GM18520 (cell line): ENCODE measurements at regions not wholly inside any gene's neighbourhood (a gene's known extent, or its start where the extent isn't known, plus 50 kb on each side); places are given as distances from the start of the nearest gene placed in this dataset.

ENCODE experiments used
- ATAC-seq: cut with Tn5 transposase; IDR thresholded peaks from one replicate; pipeline ENCODE4 v1.9.1; 2021; ENCODE audit not compliant: unreplicated experiment

- ATAC-seq, result no peak
These were observed 266.4 kb upstream of the TBC1D5 start for GRCh38 chr3:18008706-18009368.

- no peak for ATAC-seq
These were observed 265.5 kb upstream of the TBC1D5 start for GRCh38 chr3:18007980-18008379.

GRCh38 chr3:17995769-17996168 lies 253.3 kb upstream of the TBC1D5 start:
- no peak for ATAC-seq

- ATAC-seq, result no peak
These were observed 251.7 kb upstream of the TBC1D5 start for GRCh38 chr3:17994167-17994566.

- no peak for ATAC-seq
These were observed 248.0 kb upstream of the TBC1D5 start for GRCh38 chr3:17990390-17990789.

GRCh38 chr3:17986348-17986816 lies 244.0 kb upstream of the TBC1D5 start:
- no peak for ATAC-seq

- no peak for ATAC-seq
These were observed 243.4 kb upstream of the TBC1D5 start for GRCh38 chr3:17985658-17986347.

- ATAC-seq, result no peak
These were observed 240.7 kb upstream of the TBC1D5 start for GRCh38 chr3:17983106-17983505.

GRCh38 chr3:17982211-17982880 lies 239.9 kb upstream of the TBC1D5 start:
- ATAC-seq, result no peak

- ATAC-seq, result no peak
These were observed 238.4 kb upstream of the TBC1D5 start for GRCh38 chr3:17980863-17981262.

GRCh38 chr3:17979911-17980310 lies 237.5 kb upstream of the TBC1D5 start:
- no peak for ATAC-seq

- ATAC-seq, result no peak
These were observed 236.8 kb upstream of the TBC1D5 start for GRCh38 chr3:17979252-17979651.

GRCh38 chr3:17974206-17974841 lies 231.9 kb upstream of the TBC1D5 start:
- no peak for ATAC-seq

GRCh38 chr3:17972959-17973906 lies 230.8 kb upstream of the TBC1D5 start:
- no peak for ATAC-seq

- ATAC-seq, result no peak
These were observed 230.0 kb upstream of the TBC1D5 start for GRCh38 chr3:17972476-17972875.

GRCh38 chr3:17972030-17972429 lies 229.6 kb upstream of the TBC1D5 start:
- no peak for ATAC-seq

GRCh38 chr3:17969985-17970568 lies 227.6 kb upstream of the TBC1D5 start:
- no peak for ATAC-seq

GRCh38 chr3:17969244-17969643 lies 226.8 kb upstream of the TBC1D5 start:
- ATAC-seq, result no peak

- ATAC-seq, result no peak
These were observed 225.6 kb upstream of the TBC1D5 start for GRCh38 chr3:17967953-17968607.

GRCh38 chr3:17967111-17967510 lies 224.7 kb upstream of the TBC1D5 start:
- ATAC-seq, result no peak
